ENCODE measurements at regions not wholly inside any gene's neighbourhood (a gene's known extent, or its start where the extent isn't known, plus 50 kb on each side); places are given as distances from the start of the nearest gene placed in this dataset.

- no peak overlapping the region for H3K4me3 Mint-ChIP-seq
- peaks cover 30% of the 10 kb centered on the region for H3K9me3 Mint-ChIP-seq
- ChIA-PET CTCF (no interaction called here), POLR2A (no interaction called here)
- ATAC-seq (no peak), DNase-seq (ENCODE audit: low spot score) (no peak)
- H3K27ac Mint-ChIP-seq, result no peak overlapping the region
- no peaks in the 10 kb centered on the region for H3K4me1 Mint-ChIP-seq
- peaks cover 16% of the 10 kb centered on the region for H3K36me3 Mint-ChIP-seq
- no peaks in the 10 kb centered on the region for H3K27me3 Mint-ChIP-seq (ENCODE audit: low read depth)
- TF ChIP-seq ZNF263 (CRISPR knock-in tag; IDR thresholded peaks at IDR 0.05; ENCODE audit: low read depth) (no peak), OVOL2 (CRISPR knock-in tag; IDR thresholded peaks at IDR 0.05; ENCODE audit: borderline replicate concordance) (no peak), GRHL2 (CRISPR knock-in tag; IDR thresholded peaks at IDR 0.05; ENCODE audit: insufficient replicate concordance, severe bottlenecking) (no peak), ZNF232 (CRISPR knock-in tag; IDR thresholded peaks at IDR 0.05) (no peak), TEAD4 (CRISPR knock-in tag; IDR thresholded peaks at IDR 0.05) (no peak), ZNF138 (CRISPR knock-in tag; conservative IDR thresholded peaks at IDR 0.05) (no peak)
- TF ChIP-seq, protein P1, sequence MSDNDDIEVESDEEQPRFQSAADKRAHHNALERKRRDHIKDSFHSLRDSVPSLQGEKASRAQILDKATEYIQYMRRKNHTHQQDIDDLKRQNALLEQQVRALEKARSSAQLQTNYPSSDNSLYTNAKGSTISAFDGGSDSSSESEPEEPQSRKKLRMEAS (CRISPR knock-in tag; IDR thresholded peaks at IDR 0.05), result no peak
Observed at GRCh38 chr13:88339271-88339741, 668.1 kb downstream of the SLITRK5 start.

DNA sequence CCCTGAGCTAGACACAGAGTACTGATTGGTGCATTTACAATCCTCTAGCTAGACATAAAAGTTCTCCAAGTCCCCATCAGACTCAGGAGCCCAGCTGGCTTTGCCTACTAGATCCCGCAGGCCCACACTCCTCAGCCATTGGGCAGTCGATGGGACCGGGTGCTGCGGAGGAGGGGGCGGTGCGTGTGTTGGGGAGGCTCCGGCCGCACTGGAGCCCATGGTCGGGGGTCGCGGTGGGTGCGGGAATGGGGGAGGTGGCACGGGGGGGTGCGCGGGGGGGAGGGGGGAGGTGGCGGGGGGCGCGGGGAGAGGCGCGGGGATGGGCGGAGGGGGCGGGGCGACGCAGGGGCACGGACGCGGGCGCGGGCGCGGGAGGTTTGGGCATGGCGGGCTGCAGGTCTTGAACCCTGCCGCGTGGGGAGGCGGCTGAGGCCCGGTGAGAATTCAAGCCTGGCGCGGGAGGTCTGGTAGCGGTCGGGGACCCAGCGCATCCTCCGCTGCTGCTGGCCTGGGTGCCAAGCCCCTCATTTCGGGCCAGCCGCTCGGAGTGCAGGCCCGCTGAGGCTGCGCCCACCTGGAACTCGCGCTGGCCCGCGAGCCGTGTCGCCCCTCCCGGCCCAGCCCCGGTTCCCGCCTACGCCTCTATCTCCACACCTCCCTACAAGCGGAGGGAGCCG lies 674.1 kb downstream of the SLITRK5 start:
- ATAC-seq (no peak), DNase-seq (ENCODE audit: low spot score) (no peak)
- TF ChIP-seq, protein P2, sequence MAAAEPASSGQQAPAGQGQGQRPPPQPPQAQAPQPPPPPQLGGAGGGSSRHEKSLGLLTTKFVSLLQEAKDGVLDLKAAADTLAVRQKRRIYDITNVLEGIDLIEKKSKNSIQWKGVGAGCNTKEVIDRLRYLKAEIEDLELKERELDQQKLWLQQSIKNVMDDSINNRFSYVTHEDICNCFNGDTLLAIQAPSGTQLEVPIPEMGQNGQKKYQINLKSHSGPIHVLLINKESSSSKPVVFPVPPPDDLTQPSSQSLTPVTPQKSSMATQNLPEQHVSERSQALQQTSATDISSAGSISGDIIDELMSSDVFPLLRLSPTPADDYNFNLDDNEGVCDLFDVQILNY (CRISPR knock-in tag; IDR thresholded peaks at IDR 0.05), result no peak
- no peak for TF ChIP-seq E2F1 (CRISPR knock-in tag; IDR thresholded peaks at IDR 0.05)
- no peak for TF ChIP-seq HMGXB4 (CRISPR knock-in tag; IDR thresholded peaks at IDR 0.05)
- no peak for TF ChIP-seq SOX15 (CRISPR knock-in tag; IDR thresholded peaks at IDR 0.05)
- no peak for TF ChIP-seq NR2C2 (CRISPR knock-in tag; IDR thresholded peaks at IDR 0.05)
- TF ChIP-seq ATF6 (CRISPR knock-in tag; IDR thresholded peaks at IDR 0.05), result no peak
- no peak for TF ChIP-seq TP53 (CRISPR knock-in tag; IDR thresholded peaks at IDR 0.05)
- TF ChIP-seq, protein P3, sequence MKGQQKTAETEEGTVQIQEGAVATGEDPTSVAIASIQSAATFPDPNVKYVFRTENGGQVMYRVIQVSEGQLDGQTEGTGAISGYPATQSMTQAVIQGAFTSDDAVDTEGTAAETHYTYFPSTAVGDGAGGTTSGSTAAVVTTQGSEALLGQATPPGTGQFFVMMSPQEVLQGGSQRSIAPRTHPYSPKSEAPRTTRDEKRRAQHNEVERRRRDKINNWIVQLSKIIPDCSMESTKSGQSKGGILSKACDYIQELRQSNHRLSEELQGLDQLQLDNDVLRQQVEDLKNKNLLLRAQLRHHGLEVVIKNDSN (CRISPR knock-in tag; IDR thresholded peaks at IDR 0.05), result no peak
- TF ChIP-seq FOXJ3 (CRISPR knock-in tag; IDR thresholded peaks at IDR 0.05; ENCODE audit: borderline replicate concordance), result no peak
- no peak for TF ChIP-seq SMAD4 (CRISPR knock-in tag; IDR thresholded peaks at IDR 0.05)
- TF ChIP-seq SP1 (CRISPR knock-in tag; conservative IDR thresholded peaks at IDR 0.05), result no peak
- TF ChIP-seq ARID4B (CRISPR knock-in tag; IDR thresholded peaks at IDR 0.05; ENCODE audit: borderline replicate concordance), result no peak
- TF ChIP-seq ZNF671 (CRISPR knock-in tag; IDR thresholded peaks at IDR 0.05), result no peak
- TF ChIP-seq FOXK1 (CRISPR knock-in tag; IDR thresholded peaks at IDR 0.05), result no peak
- no peak for TF ChIP-seq TEAD4 (CRISPR knock-in tag; IDR thresholded peaks at IDR 0.05)
- no peak for TF ChIP-seq JAZF1 (CRISPR knock-in tag; IDR thresholded peaks at IDR 0.05)
- no peak for TF ChIP-seq PRRX2 (CRISPR knock-in tag; IDR thresholded peaks at IDR 0.05)
- Mint-ChIP-seq H3K9me3 (peaks cover 15% of the 10 kb centered on the region), H3K36me3 (peaks cover 7% of the 10 kb centered on the region), H3K27ac (no peak overlapping the region), H3K4me1 (no peaks in the 10 kb centered on the region), H3K27me3 (ENCODE audit: low read depth) (no peaks in the 10 kb centered on the region), H3K4me3 (no peak overlapping the region)
- POLR2A ChIA-PET, result no interaction called here
- CTCF ChIA-PET, result no interaction called here
